Activated CD8-positive, alpha-beta memory T cell treated with anti-CD3 and anti-CD28 coated beads, Interleukin-2, amount 10 ng/mL, durations not matched to agents 7 days and 5 days (primary cell): ENCODE measurements at regions not wholly inside any gene's neighbourhood (a gene's known extent, or its start where the extent isn't known, plus 50 kb on each side); places are given as distances from the start of the nearest gene placed in this dataset.

Experiments used
- ATAC-seq: fragments of 150-1000 bp; cut with Tn5 transposase; one replicate; pipeline ENCODE4 v1.10.0; 2021; ENCODE audit warnings: moderate library complexity
- CTCF ChIA-PET: fragments of 350-600 bp; sonication (Branson Sonifier 250); formaldehyde crosslinking; loops from one replicate; lab custom pipeline; 2021; ENCODE audit warnings: antibody characterized with exemption; lab: Charles Lee
- DNase-seq: peaks from one replicate; pipeline ENCODE4 v3.0.0-alpha.2; 2020
- H3K27ac Mint-ChIP-seq: one replicate; pipeline ENCODE4 v1.8.0; 2021; ENCODE audit warnings: mild to moderate bottlenecking, mixed read lengths
- H3K27me3 Mint-ChIP-seq: one replicate; pipeline ENCODE4 v1.8.0; 2021; ENCODE audit warnings: mixed read lengths
- H3K36me3 Mint-ChIP-seq: one replicate; pipeline ENCODE4 v1.8.0; 2021; ENCODE audit warnings: mild to moderate bottlenecking, mixed read lengths
- H3K4me1 Mint-ChIP-seq: one replicate; pipeline ENCODE4 v1.8.0; 2021; ENCODE audit warnings: mixed read lengths
- H3K4me3 Mint-ChIP-seq: one replicate; pipeline ENCODE4 v1.8.0; 2021; ENCODE audit warnings: mild to moderate bottlenecking, moderate library complexity, mixed read lengths
- H3K9me3 Mint-ChIP-seq: one replicate; pipeline ENCODE4 v1.8.0; 2022; ENCODE audit warnings: low read depth, mixed read lengths

DNA sequence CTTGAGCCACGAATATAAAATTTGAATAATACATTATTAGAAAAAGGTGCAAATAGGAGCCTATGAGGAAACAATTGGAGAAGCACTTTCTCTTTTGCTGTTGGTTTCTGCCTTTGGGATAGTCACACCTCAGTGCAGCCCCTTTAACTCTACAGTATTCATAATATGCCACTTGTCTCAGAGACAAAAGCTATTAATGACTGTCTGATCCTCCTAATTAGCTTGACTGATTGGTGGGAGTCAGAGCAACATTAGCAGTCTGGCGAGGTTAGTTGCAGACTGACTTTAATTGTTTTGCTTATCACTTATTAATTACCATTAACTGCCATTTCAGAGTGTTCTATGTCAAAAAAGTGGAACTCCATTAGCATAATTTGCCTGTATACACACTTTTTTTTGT is 225.0 kb upstream of the ARHGEF26 start:
- Mint-ChIP-seq H3K36me3 (no peaks in the 10 kb centered on the region), H3K9me3 (no peaks in the 10 kb centered on the region), H3K4me3 (no peak overlapping the region), H3K4me1 (no peaks in the 10 kb centered on the region), H3K27ac (no peak overlapping the region), H3K27me3 (no peaks in the 10 kb centered on the region)
- CTCF ChIA-PET: no interaction called here
- ATAC-seq (no peak), DNase-seq (no peak)

DNA sequence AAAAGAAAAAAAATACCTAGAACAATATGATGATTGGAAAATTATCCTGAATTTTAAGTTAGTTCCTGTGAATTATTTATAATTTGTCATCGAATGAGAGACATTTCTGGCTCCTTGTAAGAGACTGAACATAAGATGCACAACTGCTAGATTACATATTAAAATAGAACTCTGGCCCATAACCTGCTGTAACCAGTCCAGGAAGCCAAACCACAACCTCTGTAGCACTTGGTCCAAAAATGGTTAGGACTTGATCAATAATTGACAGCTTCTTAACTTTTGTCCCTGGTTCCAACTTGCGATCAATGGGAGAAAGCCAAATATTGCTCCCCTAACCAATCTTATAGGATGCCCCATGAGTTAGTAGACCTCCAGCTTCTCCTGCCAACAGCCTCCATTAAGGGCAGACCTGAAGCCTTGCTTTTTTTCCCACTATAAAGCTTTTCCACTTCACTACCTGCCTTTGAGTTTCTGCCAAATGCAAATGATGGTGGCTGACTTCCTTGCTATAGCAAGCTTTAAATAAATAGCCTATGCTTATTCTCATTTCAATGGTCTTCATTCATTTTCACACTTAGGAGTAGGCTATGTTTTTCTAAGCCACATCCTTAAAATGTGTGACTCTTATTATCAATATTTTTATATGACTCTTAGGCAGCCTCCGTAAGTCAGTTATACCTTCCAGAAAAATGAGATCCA is 224.0 kb upstream of the ARHGEF26 start:
- Mint-ChIP-seq H3K4me1 (no peaks in the 10 kb centered on the region), H3K36me3 (no peaks in the 10 kb centered on the region), H3K9me3 (no peaks in the 10 kb centered on the region), H3K27ac (no peak overlapping the region), H3K27me3 (no peaks in the 10 kb centered on the region), H3K4me3 (no peak overlapping the region)
- DNase-seq (no peak), ATAC-seq (no peak)
- CTCF ChIA-PET: no interaction called here

DNA sequence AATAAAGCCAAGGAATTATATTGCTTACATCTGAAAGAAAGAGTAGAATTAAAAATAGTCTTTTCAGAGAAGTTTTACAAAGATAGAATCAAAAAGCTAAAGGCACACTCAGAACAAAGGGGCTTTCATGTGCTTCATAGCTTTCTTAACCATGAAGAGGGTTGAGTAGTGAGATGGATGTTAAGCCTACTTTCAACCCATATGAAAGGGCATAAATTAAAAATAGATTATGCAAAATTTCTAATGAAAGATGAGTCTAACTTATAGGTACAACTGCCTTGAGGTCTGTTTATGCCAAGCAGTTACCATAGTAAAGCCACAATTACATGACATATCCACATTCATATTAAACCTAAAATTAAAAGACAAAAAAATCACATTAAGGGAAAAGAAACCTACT is 223.3 kb upstream of the ARHGEF26 start:
- Mint-ChIP-seq H3K27me3 (no peaks in the 10 kb centered on the region), H3K4me3 (no peak overlapping the region), H3K27ac (no peak overlapping the region), H3K9me3 (no peaks in the 10 kb centered on the region), H3K36me3 (no peaks in the 10 kb centered on the region), H3K4me1 (no peaks in the 10 kb centered on the region)
- no peak for ATAC-seq
- DNase-seq: no peak
- CTCF ChIA-PET: no interaction called here

- CTCF ChIA-PET: no interaction called here
- ATAC-seq (no peak), DNase-seq (no peak)
- no peaks in the 10 kb centered on the region for H3K27me3 Mint-ChIP-seq
- no peak overlapping the region for H3K4me3 Mint-ChIP-seq
- H3K4me1 Mint-ChIP-seq: no peaks in the 10 kb centered on the region
- H3K36me3 Mint-ChIP-seq: no peaks in the 10 kb centered on the region
- H3K9me3 Mint-ChIP-seq: no peaks in the 10 kb centered on the region
- no peak overlapping the region for H3K27ac Mint-ChIP-seq
Measured at GRCh38 chr3:153901152-153901551, 220.0 kb upstream of the ARHGEF26 start.

- CTCF ChIA-PET: no interaction called here
- DNase-seq (no peak), ATAC-seq (no peak)
- H3K4me1 Mint-ChIP-seq: no peaks in the 10 kb centered on the region
- no peaks in the 10 kb centered on the region for H3K36me3 Mint-ChIP-seq
- no peak overlapping the region for H3K27ac Mint-ChIP-seq
- H3K4me3 Mint-ChIP-seq: no peak overlapping the region
- H3K9me3 Mint-ChIP-seq: no peaks in the 10 kb centered on the region
- H3K27me3 Mint-ChIP-seq: no peaks in the 10 kb centered on the region
Measured at GRCh38 chr3:153901991-153902390, 219.2 kb upstream of the ARHGEF26 start.

DNA sequence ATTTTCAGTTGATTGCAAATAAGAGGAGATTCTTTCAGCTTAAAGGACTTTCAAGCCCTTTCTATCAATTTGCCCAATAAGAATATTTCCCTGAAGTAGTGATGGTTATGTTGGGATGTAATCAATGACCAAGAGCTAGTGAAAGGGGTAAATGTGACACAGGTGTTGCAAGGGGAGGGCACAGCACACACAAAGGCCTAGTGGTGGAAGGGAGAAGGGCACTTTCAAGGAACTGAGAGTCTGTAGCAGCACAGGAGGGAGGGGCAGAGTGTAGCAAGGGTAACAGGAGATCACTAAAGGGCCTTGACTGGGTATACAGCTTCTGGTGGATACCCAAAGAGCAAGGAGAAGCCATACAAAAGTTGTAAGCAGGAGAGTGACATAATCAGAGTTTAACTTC is 217.8 kb upstream of the ARHGEF26 start:
- Mint-ChIP-seq H3K4me1 (no peaks in the 10 kb centered on the region), H3K27me3 (no peaks in the 10 kb centered on the region), H3K36me3 (no peaks in the 10 kb centered on the region), H3K27ac (no peak overlapping the region), H3K4me3 (no peak overlapping the region), H3K9me3 (no peaks in the 10 kb centered on the region)
- ATAC-seq: no peak
- CTCF ChIA-PET: no interaction called here
- no peak for DNase-seq

DNA sequence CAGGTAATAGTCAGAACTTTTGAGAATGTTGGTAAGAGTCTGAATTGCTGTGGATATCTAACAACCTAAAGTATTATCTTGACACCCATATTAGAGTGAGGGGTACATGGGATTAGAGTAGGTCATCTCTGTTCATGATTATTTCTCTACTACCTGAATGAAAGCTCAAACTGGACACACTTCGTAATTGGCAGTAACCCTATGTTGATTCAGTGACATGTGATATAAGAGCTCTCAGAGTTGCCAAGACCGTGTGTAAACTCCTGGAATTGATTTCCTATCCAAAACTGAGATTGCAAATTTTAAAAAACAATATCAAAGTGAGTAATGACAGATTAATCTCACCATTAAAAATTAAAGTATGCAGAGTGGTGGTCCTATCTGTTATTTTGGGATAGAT is 214.8 kb upstream of the ARHGEF26 start:
- DNase-seq: no peak
- Mint-ChIP-seq H3K36me3 (no peaks in the 10 kb centered on the region), H3K9me3 (no peaks in the 10 kb centered on the region), H3K27me3 (no peaks in the 10 kb centered on the region), H3K4me3 (no peak overlapping the region), H3K4me1 (no peaks in the 10 kb centered on the region), H3K27ac (no peak overlapping the region)
- CTCF ChIA-PET: no interaction called here
- no peak for ATAC-seq

DNA sequence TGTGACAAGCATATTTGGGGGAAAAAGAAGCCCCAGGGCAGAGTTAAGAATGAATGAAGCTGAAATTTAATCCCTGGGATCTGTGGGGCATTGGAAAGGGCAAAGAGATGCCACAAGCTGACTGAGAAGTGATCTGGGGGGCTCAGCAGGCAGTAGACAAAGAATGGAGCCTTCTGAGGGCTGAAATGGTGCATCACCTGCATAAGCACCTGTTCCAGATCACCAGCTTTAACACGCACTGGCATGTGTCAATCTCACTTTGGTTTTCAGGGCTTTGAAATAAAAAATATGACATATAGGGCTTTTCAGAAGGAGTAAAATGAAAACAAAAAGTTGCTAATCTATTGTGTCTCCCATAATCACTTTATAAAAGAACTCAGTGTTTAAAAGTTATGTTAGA is 210.8 kb upstream of the ARHGEF26 start:
- H3K36me3 Mint-ChIP-seq: no peaks in the 10 kb centered on the region
- CTCF ChIA-PET: no interaction called here
- no peaks in the 10 kb centered on the region for H3K4me1 Mint-ChIP-seq
- DNase-seq (no peak), ATAC-seq (no peak)
- H3K9me3 Mint-ChIP-seq: no peaks in the 10 kb centered on the region
- no peaks in the 10 kb centered on the region for H3K27me3 Mint-ChIP-seq
- no peak overlapping the region for H3K27ac Mint-ChIP-seq
- H3K4me3 Mint-ChIP-seq: no peak overlapping the region

- no peaks in the 10 kb centered on the region for H3K4me1 Mint-ChIP-seq
- no peaks in the 10 kb centered on the region for H3K9me3 Mint-ChIP-seq
- H3K4me3 Mint-ChIP-seq: no peak overlapping the region
- H3K27me3 Mint-ChIP-seq: no peaks in the 10 kb centered on the region
- CTCF ChIA-PET: no interaction called here
- DNase-seq (no peak), ATAC-seq (no peak)
- no peak overlapping the region for H3K27ac Mint-ChIP-seq
- H3K36me3 Mint-ChIP-seq: no peaks in the 10 kb centered on the region
Measured at GRCh38 chr3:153911116-153911515, 210.1 kb upstream of the ARHGEF26 start.

- H3K4me3 Mint-ChIP-seq: no peak overlapping the region
- ATAC-seq (no peak), DNase-seq (no peak)
- no peaks in the 10 kb centered on the region for H3K36me3 Mint-ChIP-seq
- no peaks in the 10 kb centered on the region for H3K4me1 Mint-ChIP-seq
- no peaks in the 10 kb centered on the region for H3K9me3 Mint-ChIP-seq
- H3K27ac Mint-ChIP-seq: no peak overlapping the region
- CTCF ChIA-PET: no interaction called here
- H3K27me3 Mint-ChIP-seq: no peaks in the 10 kb centered on the region
Measured at GRCh38 chr3:153919773-153920172, 201.4 kb upstream of the ARHGEF26 start.

- DNase-seq (no peak), ATAC-seq (no peak)
- Mint-ChIP-seq H3K4me1 (no peaks in the 10 kb centered on the region), H3K4me3 (no peak overlapping the region), H3K9me3 (no peaks in the 10 kb centered on the region), H3K36me3 (no peaks in the 10 kb centered on the region), H3K27ac (no peak overlapping the region), H3K27me3 (no peaks in the 10 kb centered on the region)
- CTCF ChIA-PET: no interaction called here
Measured at GRCh38 chr3:153921826-153922225, 199.4 kb upstream of the ARHGEF26 start.

GRCh38 chr3:153925841-153926514 is 195.2 kb upstream of the ARHGEF26 start:
- Mint-ChIP-seq H3K27me3 (no peaks in the 10 kb centered on the region), H3K4me3 (no peak overlapping the region), H3K36me3 (no peaks in the 10 kb centered on the region), H3K9me3 (no peaks in the 10 kb centered on the region), H3K4me1 (no peaks in the 10 kb centered on the region), H3K27ac (no peak overlapping the region)
- ATAC-seq: no peak
- no peak for DNase-seq
- CTCF ChIA-PET: no interaction called here

DNA sequence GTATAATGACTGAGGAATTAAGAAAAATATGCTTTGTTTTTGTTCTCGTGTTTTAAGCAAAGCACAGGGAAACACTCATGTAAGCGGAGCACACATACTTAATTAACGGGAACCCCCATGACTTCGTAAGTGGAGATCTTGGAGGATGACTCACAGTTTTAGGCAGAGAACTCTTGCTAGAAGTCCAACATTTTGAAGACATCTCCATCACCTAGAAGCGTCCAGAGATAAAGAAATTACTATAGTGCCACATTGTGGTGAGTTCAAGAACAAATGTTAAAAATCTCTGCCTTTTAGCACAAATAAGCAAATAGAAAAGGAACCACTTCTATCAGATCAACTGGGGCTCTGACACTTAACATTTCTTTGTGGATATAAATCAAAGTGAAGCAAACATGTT is 194.1 kb upstream of the ARHGEF26 start:
- H3K4me1 Mint-ChIP-seq: no peaks in the 10 kb centered on the region
- H3K27ac Mint-ChIP-seq: no peak overlapping the region
- H3K27me3 Mint-ChIP-seq: no peaks in the 10 kb centered on the region
- H3K9me3 Mint-ChIP-seq: no peaks in the 10 kb centered on the region
- CTCF ChIA-PET: no interaction called here
- H3K36me3 Mint-ChIP-seq: no peaks in the 10 kb centered on the region
- DNase-seq (no peak), ATAC-seq (no peak)
- no peak overlapping the region for H3K4me3 Mint-ChIP-seq

DNA sequence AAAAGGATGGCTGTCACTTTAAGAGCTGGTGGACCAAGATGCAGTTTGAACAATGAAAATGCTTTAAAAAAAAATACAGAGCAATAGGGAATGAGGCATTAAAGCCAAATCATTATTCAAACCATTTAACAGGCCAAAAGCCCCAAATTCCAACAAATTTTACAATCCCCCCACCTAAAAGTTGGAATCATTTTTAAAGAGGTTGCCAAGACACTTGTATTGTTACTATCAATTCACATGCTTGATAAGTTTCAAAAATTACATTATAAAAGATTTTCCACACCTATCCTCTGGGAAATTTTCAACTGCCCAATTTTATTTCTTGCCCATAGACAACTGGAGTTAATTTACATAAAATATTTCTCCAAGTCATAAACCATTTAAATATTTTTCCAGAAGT is 192.3 kb upstream of the ARHGEF26 start:
- no peak for DNase-seq
- no peaks in the 10 kb centered on the region for H3K36me3 Mint-ChIP-seq
- CTCF ChIA-PET: no interaction called here
- H3K4me1 Mint-ChIP-seq: no peaks in the 10 kb centered on the region
- no peak for ATAC-seq
- no peak overlapping the region for H3K27ac Mint-ChIP-seq
- no peaks in the 10 kb centered on the region for H3K27me3 Mint-ChIP-seq
- H3K9me3 Mint-ChIP-seq: no peaks in the 10 kb centered on the region
- no peak overlapping the region for H3K4me3 Mint-ChIP-seq
